GM12873 (cell line): ENCODE measurements at regions not wholly inside any gene's neighbourhood (a gene's known extent, or its start where the extent isn't known, plus 50 kb on each side); places are given as distances from the start of the nearest gene placed in this dataset.

ENCODE experiments used
- CTCF ChIP-seq: IDR thresholded peaks from 2 replicates; pipeline ENCODE4 v1.5.1; 2012; ENCODE audit warnings: low read depth, mild to moderate bottlenecking, moderate library complexity, low read length, control low read depth; ENCODE audit not compliant: insufficient read depth; ENCODE audit errors: missing control alignments

GRCh38 chr13:110965038-110965754 lies 50.3 kb upstream of the ANKRD10 start:
- TF ChIP-seq CTCF, result no peak
